Effector CD8-positive, alpha-beta T cell (primary cell): ENCODE measurements at regions not wholly inside any gene's neighbourhood (a gene's known extent, or its start where the extent isn't known, plus 50 kb on each side); places are given as distances from the start of the nearest gene placed in this dataset.

ENCODE experiments used
- DNase-seq: peaks from one replicate; lab custom pipeline; 2025; lab: John Stamatoyannopoulos, UW

GRCh38 chr5:50964746-50965653, 298.6 kb downstream of the PARP8 start:
- DNase-seq, result no peak

DNA sequence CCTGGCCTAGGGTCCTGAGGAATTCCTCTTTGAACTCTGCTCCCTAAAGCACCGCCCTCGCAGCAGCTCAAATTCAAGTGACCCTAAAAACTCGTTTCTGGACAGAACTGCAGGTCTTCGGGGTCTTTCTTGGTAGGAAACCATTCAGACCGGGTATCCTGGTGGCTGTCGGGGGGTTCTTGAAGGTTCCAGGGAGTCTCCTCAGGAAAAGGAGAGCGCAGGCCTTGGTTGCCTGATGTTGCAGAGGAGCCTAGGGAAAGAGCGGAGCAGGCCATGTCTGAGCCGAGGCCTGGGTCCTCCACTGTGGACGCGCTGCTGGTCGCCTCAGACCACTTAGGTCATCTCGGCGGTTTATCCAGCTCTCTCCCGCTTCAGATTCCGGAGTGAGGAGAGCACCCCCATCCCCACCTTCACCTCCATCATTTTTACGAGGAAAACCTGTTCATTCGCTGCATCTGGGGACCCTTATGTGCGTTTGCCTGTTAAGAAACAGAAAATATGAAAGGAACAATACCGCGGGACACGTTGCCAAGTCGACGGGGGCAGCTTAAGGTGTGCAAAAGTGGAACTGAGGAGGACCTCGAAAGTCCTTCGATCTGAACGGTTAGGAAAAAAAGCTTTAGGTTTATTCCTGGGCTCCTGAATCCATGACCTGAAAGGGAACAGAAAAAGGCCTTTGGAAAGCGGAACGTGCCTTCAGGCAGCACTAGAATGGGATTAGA, 299.4 kb downstream of the PARP8 start:
- no peak for DNase-seq

GRCh38 chr5:50967009-50967562, 300.6 kb downstream of the PARP8 start:
- DNase-seq, result no peak

- no peak for DNase-seq
Observed at GRCh38 chr5:50967563-50968355, 301.3 kb downstream of the PARP8 start.

DNA sequence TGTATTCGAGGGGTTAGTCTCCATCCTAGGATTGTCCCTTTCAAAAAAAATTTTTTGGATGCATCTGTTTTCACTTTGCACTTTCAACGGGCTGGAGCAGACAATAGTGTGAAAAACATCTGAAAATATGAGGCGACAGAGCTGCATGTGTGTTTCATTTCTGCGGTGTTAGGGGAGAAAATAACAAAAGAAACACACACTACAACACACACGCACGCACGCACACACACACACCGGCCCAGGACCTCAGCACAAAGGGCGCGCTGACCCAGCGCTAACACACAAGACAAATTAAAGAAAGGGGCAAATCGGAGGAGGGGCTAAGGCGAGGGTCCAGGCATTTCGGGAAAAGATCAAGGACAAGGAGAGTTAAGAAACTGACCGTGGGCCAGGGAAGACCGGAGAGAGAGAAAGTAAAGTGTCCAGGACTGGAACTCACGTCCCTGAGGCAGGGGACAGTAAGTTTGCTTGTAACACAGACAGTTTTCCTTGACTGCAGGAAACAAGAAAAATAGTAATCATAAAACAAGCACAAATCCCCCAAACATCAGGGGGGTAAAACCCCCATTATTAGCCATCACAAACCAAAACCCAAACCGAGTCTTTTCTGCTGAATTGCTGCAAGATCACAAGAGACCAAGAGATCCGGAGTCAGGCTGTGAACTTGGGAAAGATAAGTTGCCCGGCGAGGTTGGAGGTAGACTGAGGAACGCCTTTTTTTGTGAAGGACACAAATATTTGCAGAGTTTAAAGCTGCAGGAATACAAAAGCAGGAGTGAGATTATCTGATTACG, 302.1 kb downstream of the PARP8 start:
- no peak for DNase-seq

DNA sequence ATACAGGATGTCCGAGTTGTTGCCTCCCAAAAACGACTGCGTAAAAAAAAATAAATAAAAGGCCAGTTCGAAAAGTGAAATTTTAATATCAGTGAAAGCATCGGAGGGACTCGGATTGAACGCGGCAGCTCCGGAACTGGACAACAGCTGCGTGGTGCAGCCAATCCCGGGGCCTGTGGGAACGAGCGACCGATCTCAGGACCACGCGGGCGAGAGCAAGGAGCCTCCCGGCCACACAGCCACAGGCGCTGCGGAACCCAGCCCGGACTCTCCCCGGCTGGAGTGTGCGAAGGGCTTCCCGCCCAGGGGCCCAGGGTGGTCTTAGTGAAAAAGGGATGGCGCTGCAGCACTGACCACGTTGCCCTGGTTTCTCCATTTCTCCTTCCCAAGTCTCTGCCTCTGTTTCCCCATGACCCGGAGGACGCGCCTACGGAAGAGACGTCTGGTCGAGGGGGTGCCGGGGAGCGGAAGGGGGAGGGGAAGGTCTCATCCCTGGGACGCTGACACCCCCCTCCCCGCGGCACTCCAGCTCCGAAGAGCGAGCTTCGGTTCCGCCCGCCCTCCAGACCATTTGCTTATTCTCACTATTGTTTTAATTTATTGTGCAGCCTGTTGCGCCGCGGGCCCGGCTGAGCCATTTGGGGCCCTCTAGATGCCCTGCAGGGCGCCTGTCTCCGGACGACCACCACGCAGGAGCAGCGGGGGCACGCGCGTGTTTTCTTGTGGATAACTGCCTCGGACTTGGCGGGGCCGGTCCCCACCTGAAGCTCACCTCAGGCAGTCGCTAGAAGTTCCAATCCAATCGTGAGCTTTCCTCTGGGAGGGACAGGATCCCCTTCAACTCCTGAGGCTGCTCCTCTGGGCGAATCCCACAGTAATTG, 303.0 kb downstream of the PARP8 start:
- DNase-seq, result no peak

DNA sequence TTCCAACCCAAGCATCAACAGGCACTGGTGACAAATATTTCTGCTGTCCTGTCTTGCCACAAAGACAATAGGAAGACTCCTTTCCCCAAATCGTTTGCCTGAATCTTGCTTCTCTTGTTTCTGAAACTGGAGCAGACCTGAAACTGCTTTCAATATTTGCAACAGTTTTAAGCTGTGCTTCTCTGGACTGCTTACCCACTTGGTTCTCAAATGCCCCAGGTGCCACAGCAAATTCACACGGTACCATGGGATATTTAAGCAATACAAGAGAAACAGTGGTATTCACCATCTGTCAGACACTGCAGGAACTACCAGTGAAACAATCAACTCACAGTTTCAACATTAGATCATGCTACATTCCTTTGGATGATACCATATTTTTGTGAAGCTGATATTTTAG, 309.4 kb downstream of the PARP8 start:
- no peak for DNase-seq

GRCh38 chr5:50978924-50979323, 312.5 kb downstream of the PARP8 start:
- no peak for DNase-seq

DNA sequence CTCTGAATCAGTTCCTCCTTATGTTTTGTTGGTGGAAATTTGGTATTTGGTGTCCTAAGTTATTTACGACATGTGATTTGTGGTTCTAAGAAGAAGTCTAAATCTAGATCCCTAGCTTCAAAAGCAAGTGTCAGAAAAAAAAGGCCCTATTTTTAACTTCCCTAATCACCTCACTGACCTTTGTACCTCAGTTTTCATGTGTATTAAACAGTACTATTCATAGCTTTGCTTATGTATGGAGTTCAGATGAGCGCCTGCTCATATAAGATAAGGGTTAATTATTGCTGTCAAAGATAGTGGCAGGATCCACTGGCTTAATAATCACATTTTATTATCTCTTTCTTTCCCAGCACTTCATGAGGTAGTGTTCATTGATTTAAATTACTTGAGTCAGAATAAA, 318.2 kb downstream of the PARP8 start:
- DNase-seq, result no peak

- DNase-seq, result no peak
Observed at GRCh38 chr5:50990296-50990924, 324.0 kb downstream of the PARP8 start.

DNA sequence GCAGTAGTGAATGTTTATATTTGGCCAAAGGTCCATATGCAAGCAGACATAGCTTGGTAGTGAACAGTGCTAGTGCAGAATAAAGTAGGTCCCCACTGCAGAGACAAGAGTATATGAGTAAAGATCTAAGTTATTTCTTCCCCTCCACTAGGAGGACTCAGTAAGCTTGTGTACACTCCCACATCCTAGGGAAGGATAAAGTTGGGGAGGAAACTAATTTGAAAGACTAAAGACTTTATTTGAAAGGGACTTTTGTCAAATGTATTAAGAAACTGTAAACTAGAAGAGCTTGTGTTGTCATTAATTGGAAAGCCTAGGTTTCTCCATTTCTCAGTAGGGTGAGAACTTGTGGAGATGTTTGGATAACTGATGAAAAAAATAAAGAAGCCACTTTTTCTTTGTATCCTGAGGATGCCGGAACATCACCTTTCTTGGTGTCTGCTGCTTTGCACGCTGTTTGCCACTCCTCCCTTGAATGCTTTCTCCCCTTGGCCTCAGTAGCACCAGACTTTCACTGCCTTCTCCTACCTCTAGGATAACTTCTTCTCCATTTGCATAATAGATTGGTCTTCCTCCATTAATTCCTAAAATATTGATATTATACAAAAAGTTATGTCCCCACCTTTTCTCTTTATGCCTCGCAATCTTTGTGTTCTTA, 329.0 kb downstream of the PARP8 start:
- no peak for DNase-seq

DNA sequence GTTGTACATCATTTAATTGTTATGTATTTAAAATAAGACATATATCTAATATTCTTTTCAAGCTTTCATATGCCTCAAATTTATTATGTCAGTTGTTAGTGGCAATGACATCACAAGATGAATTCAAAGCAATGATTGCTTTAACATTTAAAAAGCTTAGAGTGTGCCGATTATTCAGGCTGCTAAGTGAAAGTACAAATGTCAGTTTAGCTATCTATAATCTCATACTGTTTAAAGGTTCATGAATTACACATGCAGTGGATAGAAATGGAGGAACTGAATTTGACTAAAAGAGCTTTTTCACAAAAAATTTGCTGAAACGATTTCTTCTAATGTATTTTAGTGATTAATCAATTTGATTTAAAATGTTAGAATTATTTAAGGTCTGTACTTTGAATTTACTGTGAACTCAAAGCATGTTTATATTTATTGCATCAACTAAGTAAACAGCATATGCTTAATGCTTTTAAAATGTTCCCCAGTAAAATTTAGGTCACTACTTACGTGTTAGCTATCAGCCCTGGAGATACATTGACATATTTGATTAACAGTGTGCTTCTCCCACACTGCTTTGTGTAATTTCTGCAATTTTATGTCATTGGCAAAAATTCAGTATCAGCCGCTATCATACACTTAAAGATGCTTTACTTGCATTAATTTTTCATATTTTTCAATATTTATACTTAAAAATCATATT, 334.9 kb downstream of the PARP8 start:
- DNase-seq, result no peak

- no peak for DNase-seq
Observed at GRCh38 chr5:51002368-51002767, 335.9 kb downstream of the PARP8 start.

DNA sequence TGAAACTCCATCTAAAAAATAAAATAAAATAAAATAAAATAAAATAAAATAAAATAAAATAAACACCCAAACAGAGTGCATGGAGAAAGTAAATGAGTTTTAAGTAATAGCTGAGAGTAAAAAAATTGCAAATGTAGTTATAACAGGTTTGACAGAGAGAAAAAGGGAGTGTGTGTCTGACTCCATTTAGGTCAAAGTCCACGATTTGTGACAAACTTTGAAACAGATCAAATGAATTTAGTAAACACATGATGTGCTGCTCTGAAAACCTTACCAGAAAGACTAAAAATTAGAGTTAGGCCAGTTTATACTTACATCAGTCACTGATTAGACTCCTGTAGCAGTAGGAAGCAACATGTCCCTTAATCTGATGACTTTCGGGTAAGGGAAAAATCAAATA, 346.6 kb downstream of the PARP8 start:
- DNase-seq, result no peak

DNA sequence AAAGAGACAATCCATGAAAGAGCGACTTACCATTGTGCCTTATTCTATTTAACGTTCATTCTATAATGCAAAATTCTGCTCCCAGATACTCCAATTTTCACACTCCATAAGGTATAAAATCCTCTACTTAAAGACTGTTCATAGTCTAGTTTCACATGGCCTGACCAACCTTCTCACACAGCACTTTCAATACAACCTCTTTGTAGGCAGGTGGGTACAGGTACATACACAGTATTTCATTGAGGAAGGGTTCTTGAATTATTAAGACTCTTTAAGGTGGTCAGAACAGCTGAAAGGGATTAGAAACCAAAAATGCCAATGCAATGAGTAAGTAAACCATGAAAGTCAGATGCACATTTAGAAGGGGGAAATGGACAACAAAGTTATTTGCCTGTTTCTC, 352.0 kb downstream of the PARP8 start:
- no peak for DNase-seq

DNA sequence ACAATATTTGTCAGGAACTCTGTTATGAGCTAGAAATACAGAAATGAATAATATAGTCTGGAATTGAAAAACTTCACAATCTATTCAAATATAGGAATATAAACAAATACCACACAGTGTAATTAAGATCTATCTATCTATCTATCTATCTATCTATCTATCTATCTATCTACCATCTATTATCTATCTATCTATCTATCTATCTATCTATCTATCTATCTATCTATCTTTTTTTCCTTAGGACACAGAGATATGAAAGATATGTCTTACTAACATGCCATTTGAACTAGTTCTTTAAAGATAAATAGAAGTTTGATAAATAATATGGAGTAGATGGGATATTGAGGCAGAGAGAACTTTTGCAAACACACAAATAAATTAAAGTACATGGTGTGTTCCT, 357.8 kb downstream of the PARP8 start:
- no peak for DNase-seq

- DNase-seq, result no peak
Observed at GRCh38 chr5:51027271-51027670, 356.0 kb upstream of the ISL1 start.

DNA sequence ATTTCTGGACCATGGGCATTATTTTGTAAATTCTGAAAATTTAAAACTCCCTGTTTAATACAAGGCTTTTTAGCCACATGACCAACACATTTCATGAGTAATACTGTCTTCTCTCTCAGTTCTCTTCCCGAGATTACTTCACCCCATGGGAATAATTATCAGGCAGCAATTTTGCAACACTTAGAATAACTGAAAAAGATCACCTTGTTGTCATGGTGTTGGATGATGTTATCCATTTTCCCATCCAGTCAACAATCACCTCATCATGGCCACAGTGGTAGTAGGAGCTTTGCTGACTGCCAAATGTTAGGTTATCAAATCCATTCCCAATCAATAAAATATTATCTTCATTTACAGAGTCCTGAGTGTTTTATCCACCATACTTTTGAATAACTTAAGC, 354.9 kb upstream of the ISL1 start:
- DNase-seq, result no peak

- no peak for DNase-seq
Observed at GRCh38 chr5:51033215-51033614, 350.0 kb upstream of the ISL1 start.
